Adrenal gland (tissue), 5 donors: ENCODE measurements at regions not wholly inside any gene's neighbourhood (a gene's known extent, or its start where the extent isn't known, plus 50 kb on each side); places are given as distances from the start of the nearest gene placed in this dataset.

Experiments used
- POLR2A ChIP-seq, 2 donors: fragments of 450-650 bp; IDR thresholded peaks; one replicate each; pipeline ENCODE4 v1.6.1; 2017; ENCODE audit warnings: antibody characterized with exemption in 2 of 2, mild to moderate bottlenecking in 2 of 2, moderate library complexity in 1 of 2
- TF ChIP-seq, protein P1 (sequence below), 6 experiments: fragments of 450-650 bp in 4 of 6; fragments of 200-600 bp in 2 of 6; sonication (generic) in 1 of 6; IDR thresholded peaks; 1 replicate in 5 of 6; 2 replicates in 1 of 6; pipeline versions ENCODE4 v1.5.1 to v1.8.0; 2016 to 2021; ENCODE audit warnings: antibody characterized with exemption in 6 of 6, mild to moderate bottlenecking in 2 of 6, moderate library complexity in 1 of 6
- donor health status: DM: no; HTN: no; CAD: no.

DNA sequence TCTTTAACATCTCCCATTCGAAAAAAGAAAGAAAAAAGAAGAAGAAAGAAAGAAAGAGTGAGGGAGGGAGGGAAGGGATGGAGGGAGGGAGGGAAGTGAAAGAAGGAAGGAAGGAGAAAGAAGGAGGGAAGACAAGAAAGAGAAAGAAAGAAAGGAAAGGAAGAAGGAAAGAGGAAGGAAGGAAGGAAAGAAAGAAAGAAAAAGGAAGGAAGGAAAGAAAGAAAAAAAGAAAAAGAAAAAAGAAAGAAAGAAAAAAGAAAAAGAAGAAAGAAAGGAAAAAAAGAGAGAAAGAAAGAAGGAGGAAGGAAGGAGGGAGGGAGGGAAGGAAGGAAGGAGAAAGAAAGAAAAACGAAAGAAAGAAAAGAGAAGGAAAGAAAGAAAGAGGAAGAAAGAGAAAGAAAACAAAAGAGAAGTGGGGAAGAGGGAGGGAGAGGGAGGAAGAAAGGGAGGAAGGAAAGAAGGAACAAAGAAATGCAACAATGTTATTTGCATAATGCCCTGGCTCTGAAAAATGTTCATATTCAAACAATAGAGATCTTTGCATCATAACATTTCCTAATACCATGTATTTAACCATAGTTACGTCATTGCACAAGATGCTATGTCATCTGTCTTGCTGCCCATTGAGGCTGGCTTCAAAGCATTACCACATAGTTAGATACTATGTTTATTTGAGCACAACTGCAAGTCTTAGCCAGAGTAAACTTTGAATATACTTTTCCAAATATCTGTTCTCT, 550.6 kb downstream of the DSC3 start:
- TF ChIP-seq POLR2A (IDR thresholded peaks at IDR 0.05), result no peak
- TF ChIP-seq, protein P1, sequence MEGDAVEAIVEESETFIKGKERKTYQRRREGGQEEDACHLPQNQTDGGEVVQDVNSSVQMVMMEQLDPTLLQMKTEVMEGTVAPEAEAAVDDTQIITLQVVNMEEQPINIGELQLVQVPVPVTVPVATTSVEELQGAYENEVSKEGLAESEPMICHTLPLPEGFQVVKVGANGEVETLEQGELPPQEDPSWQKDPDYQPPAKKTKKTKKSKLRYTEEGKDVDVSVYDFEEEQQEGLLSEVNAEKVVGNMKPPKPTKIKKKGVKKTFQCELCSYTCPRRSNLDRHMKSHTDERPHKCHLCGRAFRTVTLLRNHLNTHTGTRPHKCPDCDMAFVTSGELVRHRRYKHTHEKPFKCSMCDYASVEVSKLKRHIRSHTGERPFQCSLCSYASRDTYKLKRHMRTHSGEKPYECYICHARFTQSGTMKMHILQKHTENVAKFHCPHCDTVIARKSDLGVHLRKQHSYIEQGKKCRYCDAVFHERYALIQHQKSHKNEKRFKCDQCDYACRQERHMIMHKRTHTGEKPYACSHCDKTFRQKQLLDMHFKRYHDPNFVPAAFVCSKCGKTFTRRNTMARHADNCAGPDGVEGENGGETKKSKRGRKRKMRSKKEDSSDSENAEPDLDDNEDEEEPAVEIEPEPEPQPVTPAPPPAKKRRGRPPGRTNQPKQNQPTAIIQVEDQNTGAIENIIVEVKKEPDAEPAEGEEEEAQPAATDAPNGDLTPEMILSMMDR (IDR thresholded peaks at IDR 0.05), result no peak
